NCI-H2107 treated with DMSO at 0.1 percent for 48 hours (cell line): ENCODE measurements at regions not wholly inside any gene's neighbourhood (a gene's known extent, or its start where the extent isn't known, plus 50 kb on each side); places are given as distances from the start of the nearest gene placed in this dataset.

ENCODE experiments used
- DNase-seq: peaks from one replicate; lab custom pipeline; 2025; ENCODE audit not compliant: unreplicated experiment; lab: John Stamatoyannopoulos, UW

DNA sequence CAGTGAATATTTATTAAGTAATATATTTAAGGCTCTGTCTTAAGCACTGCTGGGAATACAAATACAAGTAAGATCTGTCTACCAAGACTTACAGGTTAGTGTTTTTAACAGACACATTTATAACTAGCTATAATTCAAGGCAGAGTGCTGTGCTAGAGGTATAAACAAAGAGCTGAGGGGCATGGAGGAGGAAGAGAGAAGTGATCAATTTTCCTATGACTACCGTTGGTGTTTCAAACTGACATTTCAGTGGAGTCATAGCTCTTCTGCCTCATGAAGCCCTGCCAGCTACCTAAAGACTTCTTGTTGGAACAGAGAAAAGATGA is 79.9 kb downstream of the CYB561 start:
- no peak for DNase-seq

DNA sequence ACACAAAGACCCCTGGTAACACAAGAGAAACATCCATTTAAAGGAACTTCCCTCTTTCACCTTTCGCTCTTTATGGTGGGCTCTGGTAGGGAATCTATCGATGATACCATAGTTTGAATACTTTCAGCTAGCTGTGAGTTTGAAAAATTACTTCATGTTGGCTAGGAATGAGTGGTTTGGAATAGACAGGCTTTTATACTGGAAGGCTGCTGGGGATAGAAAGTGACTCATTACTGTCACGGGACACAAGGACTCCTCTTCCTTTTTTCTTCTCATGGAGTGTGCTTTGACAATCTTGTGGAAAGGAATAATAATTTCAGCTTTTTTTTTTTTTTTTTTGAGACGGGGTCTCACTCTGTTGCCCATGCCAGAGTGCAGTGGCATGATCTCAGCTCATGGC is 76.9 kb downstream of the CYB561 start:
- DNase-seq = no peak

DNA sequence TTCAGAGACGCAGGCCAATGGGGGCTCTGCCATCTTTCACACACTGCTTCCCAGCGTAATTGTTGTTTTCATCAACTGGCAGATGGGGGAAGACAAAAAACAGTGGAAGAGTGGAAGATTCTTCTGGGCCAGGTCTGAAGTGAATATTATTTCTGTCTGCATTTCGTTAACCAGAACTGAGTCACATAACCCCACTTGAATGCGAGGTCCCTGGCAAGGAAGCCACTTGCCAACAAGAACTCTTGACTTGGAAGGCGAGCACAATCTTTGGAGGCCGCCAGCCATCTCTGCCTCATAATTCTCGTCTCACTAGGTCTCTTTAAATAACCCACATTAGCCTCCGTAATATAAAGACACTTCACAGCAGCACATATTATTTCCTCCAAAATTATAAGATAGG is 75.4 kb downstream of the CYB561 start:
- no peak for DNase-seq

DNA sequence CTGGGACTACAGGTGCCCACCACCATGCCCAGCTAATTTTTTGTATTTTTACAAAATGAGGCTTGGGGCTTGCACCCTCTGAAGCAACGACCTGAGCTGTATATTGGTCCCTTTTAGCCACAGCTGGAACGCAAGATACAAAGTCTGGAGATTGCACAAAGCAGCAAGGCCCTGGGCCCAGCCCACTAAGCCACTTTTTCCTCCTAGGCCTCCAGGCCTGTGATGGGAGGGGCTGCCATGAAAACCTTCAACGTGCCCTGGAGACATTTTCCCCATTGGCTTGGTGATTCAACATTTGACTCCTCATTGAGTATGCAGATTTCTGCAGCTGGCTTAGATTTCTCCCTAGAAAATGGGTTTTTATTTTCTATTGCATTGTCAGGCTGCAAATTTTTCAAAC is 69.2 kb downstream of the CYB561 start:
- DNase-seq = no peak

DNA sequence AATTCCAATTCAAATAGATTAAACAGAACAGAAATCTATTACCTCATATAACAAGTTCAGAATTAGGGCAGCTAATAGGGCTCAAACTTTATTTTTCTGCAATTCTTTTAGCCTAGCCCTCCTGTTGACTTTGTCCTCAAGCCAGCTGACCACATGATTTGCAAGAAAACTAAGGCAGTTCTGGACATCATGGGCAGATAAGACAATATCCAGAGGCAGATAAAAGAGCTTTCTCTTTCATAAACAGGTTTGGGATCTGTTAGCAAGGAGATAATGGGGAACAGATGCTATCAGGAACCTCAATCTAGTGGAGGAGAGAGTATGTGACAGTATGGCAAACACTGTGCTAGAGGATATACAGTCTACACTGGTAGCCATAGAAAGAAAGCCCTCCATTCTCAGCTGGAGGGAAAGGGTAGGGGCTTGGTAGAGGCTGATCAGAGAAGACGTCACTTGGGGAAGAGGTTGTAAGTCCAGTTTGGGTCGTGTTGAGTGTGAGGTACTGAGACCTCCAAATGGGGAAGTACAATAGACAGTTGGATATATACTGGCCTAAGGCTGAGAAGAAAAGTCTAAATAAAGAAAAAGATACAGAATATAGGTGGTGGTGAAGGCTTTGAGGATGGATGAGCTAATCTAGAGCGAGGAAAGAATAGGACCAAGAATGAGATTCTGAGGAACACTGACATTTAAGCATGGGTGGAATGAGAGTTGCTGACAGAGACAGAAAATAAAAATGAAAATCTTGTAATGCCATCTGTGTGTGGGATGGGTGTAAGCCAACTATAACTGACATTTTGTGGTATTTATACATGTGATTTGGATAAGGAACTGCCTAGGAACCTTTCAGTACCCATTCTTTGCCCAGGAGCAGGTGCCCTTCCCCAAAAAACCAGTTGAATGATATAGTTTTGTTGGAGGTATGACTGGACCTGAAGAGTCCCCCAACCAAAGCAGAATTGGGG is 67.4 kb downstream of the CYB561 start:
- no peak for DNase-seq

DNA sequence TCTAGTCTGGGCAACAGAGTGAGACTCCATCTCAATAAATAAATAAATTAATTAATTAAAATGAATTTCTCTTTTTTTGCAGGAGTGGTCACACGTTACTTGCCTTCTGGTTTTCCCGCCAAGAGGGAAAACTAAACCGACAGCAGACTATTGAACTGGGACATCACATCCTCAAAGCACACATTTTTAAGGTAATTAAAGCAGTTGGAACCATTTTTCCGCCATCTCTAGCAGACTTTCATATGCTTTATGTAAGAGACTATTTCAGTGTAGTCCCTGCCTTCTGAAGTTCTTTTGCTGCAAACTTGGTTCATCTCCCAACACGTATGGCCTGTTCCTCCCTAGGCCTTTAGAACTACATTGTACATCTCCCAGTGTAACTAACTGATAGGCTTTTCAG is 66.5 kb downstream of the CYB561 start:
- no peak for DNase-seq

DNA sequence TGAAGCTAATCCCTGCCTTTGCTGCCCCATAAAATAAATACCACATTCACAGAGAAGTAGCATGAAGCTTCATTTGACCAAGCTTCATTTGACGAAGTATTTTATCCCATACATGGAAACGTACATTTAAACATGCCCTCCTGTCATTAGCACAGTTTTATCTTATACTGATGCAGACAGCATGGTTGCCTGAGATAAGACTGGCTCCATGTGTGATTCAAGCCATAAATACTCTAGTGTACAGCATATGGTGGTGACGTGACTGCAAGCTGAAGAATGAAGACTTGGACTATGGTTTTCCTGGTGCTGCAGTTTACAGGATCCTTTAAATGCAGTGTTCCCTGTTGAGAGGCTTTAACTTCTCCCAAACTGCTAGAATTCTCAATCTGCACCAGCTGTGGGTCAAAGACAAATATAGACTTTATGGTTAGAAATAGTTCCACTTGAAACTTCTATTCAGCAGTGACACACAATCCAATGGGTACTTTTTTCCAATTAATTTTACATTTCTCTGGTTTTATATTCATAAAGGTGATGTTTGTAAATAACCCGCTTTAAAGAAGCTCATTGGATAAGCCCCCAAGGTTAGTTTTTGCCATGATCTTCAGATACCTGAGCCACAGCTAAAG is 64.9 kb downstream of the CYB561 start:
- no peak for DNase-seq

DNA sequence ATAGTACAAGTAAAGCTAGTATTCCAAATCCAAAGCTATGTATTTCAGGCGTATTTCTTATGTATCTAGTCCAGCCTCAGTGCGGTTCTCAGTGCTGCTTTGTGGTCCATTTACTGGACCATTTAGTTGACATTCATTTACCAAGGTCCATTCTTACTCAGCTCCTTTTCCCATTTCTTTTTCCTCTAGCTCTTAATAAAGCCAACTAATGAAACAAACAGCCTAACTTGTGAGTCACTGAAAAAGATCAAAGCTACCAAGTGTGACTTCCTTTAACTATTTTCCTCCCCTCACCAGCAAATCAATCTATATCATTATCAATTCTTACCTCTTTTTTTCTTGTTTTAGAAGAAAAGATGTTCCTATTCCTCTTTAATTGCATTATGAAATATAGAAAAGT is 64.0 kb downstream of the CYB561 start:
- DNase-seq = no peak
